Muscle layer of colon (tissue), 2 donors: ENCODE measurements at regions not wholly inside any gene's neighbourhood (a gene's known extent, or its start where the extent isn't known, plus 50 kb on each side); places are given as distances from the start of the nearest gene placed in this dataset.
"Not testable (repeated sequence)": the region's sequence is repeated elsewhere in the genome, so short reads cannot be mapped to it uniquely, and the experiment has no call there.

Experiments used
- H3K27ac ChIP-seq: one replicate; pipeline ENCODE4 v1.7.0; 2013; ENCODE audit warnings: low read depth, mild to moderate bottlenecking, low read length, moderate library complexity
- H3K27me3 ChIP-seq, 2 donors: one replicate each; pipeline ENCODE4 v1.7.0; 2013; ENCODE audit warnings: low read length in 2 of 2, mild to moderate bottlenecking in 2 of 2; ENCODE audit not compliant: insufficient read depth in 2 of 2, control insufficient read depth in 1 of 2
- H3K36me3 ChIP-seq: one replicate; pipeline ENCODE4 v1.7.0; 2013; ENCODE audit warnings: mild to moderate bottlenecking, low read length; ENCODE audit not compliant: insufficient read depth
- H3K4me1 ChIP-seq: one replicate; pipeline ENCODE4 v1.7.0; 2013; ENCODE audit warnings: mild to moderate bottlenecking, low read length; ENCODE audit not compliant: insufficient read depth
- H3K4me3 ChIP-seq, 2 donors: one replicate each; pipeline ENCODE4 v1.7.0; 2013; ENCODE audit warnings: low read length in 2 of 2, low read depth in 1 of 2, mild to moderate bottlenecking in 1 of 2, moderate library complexity in 1 of 2
- H3K9ac ChIP-seq: one replicate; pipeline ENCODE4 v1.7.0; 2013; ENCODE audit warnings: low read length
- H3K9me3 ChIP-seq: one replicate; pipeline ENCODE4 v1.7.0; 2013; ENCODE audit warnings: mild to moderate bottlenecking, low read length
- donor health status: abdominal sarcoma.
- donor health status: Adenocarcinoma of cecum.

- H3K27me3 ChIP-seq = no peaks in the 10 kb centered on the region
- H3K9ac ChIP-seq = no peak overlapping the region
- H3K36me3 ChIP-seq = no peaks in the 10 kb centered on the region
- no peak overlapping the region for H3K4me3 ChIP-seq
- H3K9me3 ChIP-seq = no peaks in the 10 kb centered on the region
- H3K4me1 ChIP-seq = peaks cover 13% of the 10 kb centered on the region
- no peak overlapping the region for H3K27ac ChIP-seq
Observed at GRCh38 chr1:118564961-118565703, 380.1 kb upstream of the SPAG17 start.

- Histone ChIP-seq H3K27me3 (no peaks in the 10 kb centered on the region), H3K4me3 (no peak overlapping the region), H3K4me1 (peaks cover 13% of the 10 kb centered on the region), H3K27ac (no peak overlapping the region), H3K9ac (no peak overlapping the region), H3K9me3 (no peaks in the 10 kb centered on the region), H3K36me3 (no peaks in the 10 kb centered on the region)
Observed at GRCh38 chr1:118563981-118564951, 379.2 kb upstream of the SPAG17 start.

GRCh38 chr1:118558933-118559332, 373.9 kb upstream of the SPAG17 start:
- Histone ChIP-seq H3K27ac (no peak overlapping the region), H3K9me3 (no peaks in the 10 kb centered on the region), H3K36me3 (no peaks in the 10 kb centered on the region), H3K9ac (no peak overlapping the region), H3K27me3 (no peaks in the 10 kb centered on the region), H3K4me3 (no peak overlapping the region), H3K4me1 (no peaks in the 10 kb centered on the region)

DNA sequence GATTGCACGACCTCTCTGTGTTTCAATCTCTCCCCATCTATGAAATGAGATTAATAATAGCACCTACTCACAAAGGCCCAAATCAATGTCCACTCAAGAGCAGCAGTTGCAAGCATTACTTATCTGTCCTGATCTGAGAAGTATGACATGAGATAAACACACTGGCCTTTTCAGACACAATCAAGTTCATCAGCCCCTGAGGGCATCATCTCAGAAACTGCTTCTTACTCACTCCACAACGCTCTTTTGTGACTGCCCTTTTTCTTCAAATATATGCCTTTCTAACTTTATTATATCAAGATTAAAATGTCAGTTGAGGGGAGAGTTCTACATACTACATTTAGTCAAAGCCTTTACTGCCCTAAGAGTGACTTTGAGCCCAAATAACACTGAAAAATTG, 371.9 kb upstream of the SPAG17 start:
- H3K27me3 ChIP-seq = no peaks in the 10 kb centered on the region
- no peaks in the 10 kb centered on the region for H3K9me3 ChIP-seq
- H3K36me3 ChIP-seq = no peaks in the 10 kb centered on the region
- no peak overlapping the region for H3K4me3 ChIP-seq
- H3K4me1 ChIP-seq = no peaks in the 10 kb centered on the region
- H3K9ac ChIP-seq = no peak overlapping the region
- no peak overlapping the region for H3K27ac ChIP-seq

- Histone ChIP-seq H3K27me3 (no peaks in the 10 kb centered on the region), H3K36me3 (no peaks in the 10 kb centered on the region), H3K4me3 (no peak overlapping the region), H3K27ac (no peak overlapping the region), H3K9me3 (no peaks in the 10 kb centered on the region), H3K9ac (no peak overlapping the region), H3K4me1 (no peaks in the 10 kb centered on the region)
Observed at GRCh38 chr1:118555638-118556037, 370.6 kb upstream of the SPAG17 start.

GRCh38 chr1:118535901-118536300, 350.9 kb upstream of the SPAG17 start:
- no peaks in the 10 kb centered on the region for H3K27me3 ChIP-seq
- no peaks in the 10 kb centered on the region for H3K9me3 ChIP-seq
- no peaks in the 10 kb centered on the region for H3K4me1 ChIP-seq
- no peak overlapping the region for H3K4me3 ChIP-seq
- no peaks in the 10 kb centered on the region for H3K36me3 ChIP-seq
- no peak overlapping the region for H3K27ac ChIP-seq
- H3K9ac ChIP-seq = no peak overlapping the region

GRCh38 chr1:118511922-118512321, 326.9 kb upstream of the SPAG17 start:
- not testable (repeated sequence) for H3K4me3 ChIP-seq, H3K27me3 ChIP-seq, H3K9me3 ChIP-seq, H3K27ac ChIP-seq, H3K4me1 ChIP-seq, H3K9ac ChIP-seq, H3K36me3 ChIP-seq

GRCh38 chr1:118504867-118505266, 319.8 kb upstream of the SPAG17 start:
- Histone ChIP-seq H3K9ac (no peak overlapping the region), H3K27me3 (no peaks in the 10 kb centered on the region), H3K9me3 (no peaks in the 10 kb centered on the region), H3K4me1 (no peaks in the 10 kb centered on the region), H3K27ac (no peak overlapping the region), H3K36me3 (no peaks in the 10 kb centered on the region), H3K4me3 (no peak overlapping the region)

DNA sequence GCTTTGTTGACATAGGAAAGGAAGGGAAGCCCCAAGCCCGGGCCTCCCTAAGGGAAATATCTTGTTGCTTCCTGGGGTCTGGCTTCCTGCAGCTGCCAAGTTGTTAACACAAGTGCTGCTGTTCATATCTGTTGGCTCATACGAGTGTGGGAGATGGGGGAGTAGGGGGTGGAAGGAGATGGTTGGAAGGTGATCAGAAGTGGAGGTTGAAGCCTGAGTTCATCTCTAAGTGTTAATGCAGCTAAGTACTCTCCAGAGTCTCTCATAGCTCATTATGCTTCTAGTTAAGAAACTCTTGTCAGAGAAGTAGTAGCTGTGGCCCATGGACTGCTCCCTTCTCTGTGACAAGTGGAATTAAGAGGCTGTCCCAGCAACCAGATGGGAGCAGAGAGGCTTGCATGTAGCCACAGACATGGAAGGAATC, 319.2 kb upstream of the SPAG17 start:
- no peaks in the 10 kb centered on the region for H3K9me3 ChIP-seq
- no peak overlapping the region for H3K4me3 ChIP-seq
- H3K4me1 ChIP-seq = no peaks in the 10 kb centered on the region
- H3K9ac ChIP-seq = no peak overlapping the region
- H3K27ac ChIP-seq = no peak overlapping the region
- H3K27me3 ChIP-seq = no peaks in the 10 kb centered on the region
- no peaks in the 10 kb centered on the region for H3K36me3 ChIP-seq

- no peak overlapping the region for H3K27ac ChIP-seq
- no peaks in the 10 kb centered on the region for H3K36me3 ChIP-seq
- no peak overlapping the region for H3K4me3 ChIP-seq
- no peak overlapping the region for H3K9ac ChIP-seq
- H3K9me3 ChIP-seq = no peaks in the 10 kb centered on the region
- H3K27me3 ChIP-seq = no peaks in the 10 kb centered on the region
- no peaks in the 10 kb centered on the region for H3K4me1 ChIP-seq
Observed at GRCh38 chr1:118503752-118504151, 318.7 kb upstream of the SPAG17 start.

- H3K4me1 ChIP-seq = no peaks in the 10 kb centered on the region
- no peaks in the 10 kb centered on the region for H3K36me3 ChIP-seq
- no peak overlapping the region for H3K4me3 ChIP-seq
- H3K27ac ChIP-seq = no peak overlapping the region
- H3K27me3 ChIP-seq = no peaks in the 10 kb centered on the region
- no peaks in the 10 kb centered on the region for H3K9me3 ChIP-seq
- H3K9ac ChIP-seq = no peak overlapping the region
Observed at GRCh38 chr1:118494998-118495397, 310.0 kb upstream of the SPAG17 start.
